RWPE1 (cell line): ENCODE measurements at regions not wholly inside any gene's neighbourhood (a gene's known extent, or its start where the extent isn't known, plus 50 kb on each side); places are given as distances from the start of the nearest gene placed in this dataset.

Experiments used
- CTCF ChIA-PET: fragments of 350-600 bp; sonication (Branson Sonifier 250); formaldehyde crosslinking; extraction: SDS; loops from one replicate; lab custom pipeline; 2021; lab: Yijun Ruan, JAX
- POLR2A ChIA-PET: fragments of 400-600 bp; formaldehyde crosslinking; extraction: SDS; loops from one replicate; lab custom pipeline; 2020; ENCODE audit warnings: antibody characterized with exemption; ENCODE audit not compliant: low non-redundant PET; lab: Yijun Ruan, JAX
- DNase-seq: peaks from one replicate; pipeline ENCODE4 v3.0.0; 2012; ENCODE audit warnings: low spot score
- H3K27ac ChIP-seq: fragments of 450-650 bp; 2 replicates; pipeline ENCODE4 v1.5.1; 2017
- CTCF ChIP-seq: fragments of 450-650 bp; conservative IDR thresholded peaks from 2 replicates; pipeline ENCODE4 v1.5.1; 2017; ENCODE audit warnings: low read depth, mild to moderate bottlenecking

- no peak for DNase-seq
- no peak overlapping the region for H3K27ac ChIP-seq
- no peak for TF ChIP-seq CTCF
- CTCF ChIA-PET: interaction anchor here (0.6 kb wide), 1 partner anchor 834 kb away, joined by 3 read pairs; no protein-coding TSS in a partner anchor
- POLR2A ChIA-PET: no interaction called here
Measured at GRCh38 chr13:37360556-37360955, 238.0 kb downstream of the POSTN start.

- DNase-seq: no peak
- CTCF ChIA-PET: no interaction called here
- H3K27ac ChIP-seq: no peak overlapping the region
- POLR2A ChIA-PET: no interaction called here
- no peak for TF ChIP-seq CTCF
Measured at GRCh38 chr13:37357548-37357947, 241.0 kb downstream of the POSTN start.

GRCh38 chr13:37353911-37354310 lies 244.7 kb downstream of the POSTN start:
- TF ChIP-seq CTCF: no peak
- no peak overlapping the region for H3K27ac ChIP-seq
- CTCF ChIA-PET: no interaction called here
- DNase-seq: no peak
- POLR2A ChIA-PET: no interaction called here

- CTCF ChIA-PET: no interaction called here
- POLR2A ChIA-PET: no interaction called here
- DNase-seq: no peak
- TF ChIP-seq CTCF: no peak
- H3K27ac ChIP-seq: no peak overlapping the region
Measured at GRCh38 chr13:37351211-37351610, 245.7 kb upstream of the CSNK1A1L start.

- ChIA-PET CTCF (interaction anchor here (0.7 kb wide), 1 partner anchor 61 kb away, joined by 5 read pairs; no protein-coding TSS in a partner anchor), POLR2A (no interaction called here)
- H3K27ac ChIP-seq: no peak overlapping the region
- TF ChIP-seq CTCF: no peak
- DNase-seq: no peak
Measured at GRCh38 chr13:37349916-37350315, 244.5 kb upstream of the CSNK1A1L start.

GRCh38 chr13:37348916-37349643 lies 243.6 kb upstream of the CSNK1A1L start:
- ChIA-PET POLR2A (no interaction called here), CTCF (interaction anchor here (0.6 to 0.7 kb wide), 2 partner anchors 60 to 66 kb away, joined by 3 to 5 read pairs; no protein-coding TSS in a partner anchor)
- no peak overlapping the region for H3K27ac ChIP-seq
- no peak for TF ChIP-seq CTCF
- no peak for DNase-seq
